HFFc6 (cell line): ENCODE measurements at regions not wholly inside any gene's neighbourhood (a gene's known extent, or its start where the extent isn't known, plus 50 kb on each side); places are given as distances from the start of the nearest gene placed in this dataset.

Source experiments
- DNase-seq: peaks from one replicate; pipeline ENCODE4 v3.0.0-alpha.2; 2018
- H3K27ac Mint-ChIP-seq: 2 replicates; pipeline ENCODE4 v1.8.0; 2020; ENCODE audit warnings: mild to moderate bottlenecking, mixed read lengths
- H3K27me3 Mint-ChIP-seq: 2 replicates; pipeline ENCODE4 v1.8.0; 2021; ENCODE audit warnings: mild to moderate bottlenecking, moderate library complexity, mixed read lengths; ENCODE audit not compliant: insufficient read depth
- H3K36me3 Mint-ChIP-seq: 2 replicates; pipeline ENCODE4 v1.8.0; 2021; ENCODE audit warnings: low read depth, mixed read lengths
- H3K4me1 Mint-ChIP-seq: 2 replicates; pipeline ENCODE4 v1.8.0; 2020; ENCODE audit warnings: low read depth, mixed read lengths
- H3K4me3 Mint-ChIP-seq: 2 replicates; pipeline ENCODE4 v1.8.0; 2020; ENCODE audit warnings: mild to moderate bottlenecking, moderate library complexity, mixed read lengths
- H3K9me3 Mint-ChIP-seq: 2 replicates; pipeline ENCODE4 v1.8.0; 2020; ENCODE audit warnings: mild to moderate bottlenecking, mixed read lengths
- CTCF ChIP-seq: fragments of 200-600 bp; sonication (generic); IDR thresholded peaks from 2 replicates; pipeline ENCODE4 v1.5.0; 2021; ENCODE audit warnings: antibody characterized with exemption, mild to moderate bottlenecking

- no peak for TF ChIP-seq CTCF
- peaks cover 4% of the 10 kb centered on the region; the same call in 1 of the 2 replicates for H3K9me3 Mint-ChIP-seq
- no peak overlapping the region for H3K4me3 Mint-ChIP-seq
- H3K27ac Mint-ChIP-seq = no peak overlapping the region
- no peaks in the 10 kb centered on the region for H3K36me3 Mint-ChIP-seq
- DNase-seq = no peak
- no peaks in the 10 kb centered on the region for H3K4me1 Mint-ChIP-seq
- peaks cover 33% of the 10 kb centered on the region for H3K27me3 Mint-ChIP-seq
These were observed 92.2 kb downstream of the MRPL36 start for GRCh38 chr5:1707467-1707866.

GRCh38 chr5:1706428-1706827, 93.2 kb downstream of the MRPL36 start:
- Mint-ChIP-seq H3K36me3 (no peaks in the 10 kb centered on the region), H3K9me3 (peaks cover 4% of the 10 kb centered on the region; the same call in 1 of the 2 replicates), H3K27ac (no peak overlapping the region), H3K4me3 (no peak overlapping the region), H3K27me3 (peaks cover 37% of the 10 kb centered on the region), H3K4me1 (no peaks in the 10 kb centered on the region)
- no peak for DNase-seq
- no peak for TF ChIP-seq CTCF

- H3K9me3 Mint-ChIP-seq = peaks cover 4% of the 10 kb centered on the region; the same call in 1 of the 2 replicates
- peaks cover 40% of the 10 kb centered on the region for H3K27me3 Mint-ChIP-seq
- no peak overlapping the region for H3K27ac Mint-ChIP-seq
- no peaks in the 10 kb centered on the region for H3K36me3 Mint-ChIP-seq
- TF ChIP-seq CTCF = no peak
- H3K4me3 Mint-ChIP-seq = no peak overlapping the region
- no peaks in the 10 kb centered on the region for H3K4me1 Mint-ChIP-seq
- DNase-seq = no peak
These were observed 93.6 kb downstream of the MRPL36 start for GRCh38 chr5:1706021-1706420.

- Mint-ChIP-seq H3K4me3 (no peak overlapping the region), H3K36me3 (no peaks in the 10 kb centered on the region), H3K27ac (no peak overlapping the region), H3K27me3 (peaks cover 39% of the 10 kb centered on the region), H3K4me1 (no peaks in the 10 kb centered on the region), H3K9me3 (peaks cover 3% of the 10 kb centered on the region; the same call in 1 of the 2 replicates)
- no peak for TF ChIP-seq CTCF
- DNase-seq = no peak
These were observed 95.0 kb downstream of the MRPL36 start for GRCh38 chr5:1704676-1705075.

- Mint-ChIP-seq H3K36me3 (no peaks in the 10 kb centered on the region), H3K4me3 (no peak overlapping the region), H3K9me3 (no peaks in the 10 kb centered on the region), H3K27me3 (peaks cover 35% of the 10 kb centered on the region), H3K4me1 (no peaks in the 10 kb centered on the region), H3K27ac (no peak overlapping the region)
- no peak for TF ChIP-seq CTCF
- DNase-seq = no peak
These were observed 95.4 kb downstream of the MRPL36 start for GRCh38 chr5:1704266-1704665.
